ENCODE measurements at regions not wholly inside any gene's neighbourhood (a gene's known extent, or its start where the extent isn't known, plus 50 kb on each side); places are given as distances from the start of the nearest gene placed in this dataset.

DNA sequence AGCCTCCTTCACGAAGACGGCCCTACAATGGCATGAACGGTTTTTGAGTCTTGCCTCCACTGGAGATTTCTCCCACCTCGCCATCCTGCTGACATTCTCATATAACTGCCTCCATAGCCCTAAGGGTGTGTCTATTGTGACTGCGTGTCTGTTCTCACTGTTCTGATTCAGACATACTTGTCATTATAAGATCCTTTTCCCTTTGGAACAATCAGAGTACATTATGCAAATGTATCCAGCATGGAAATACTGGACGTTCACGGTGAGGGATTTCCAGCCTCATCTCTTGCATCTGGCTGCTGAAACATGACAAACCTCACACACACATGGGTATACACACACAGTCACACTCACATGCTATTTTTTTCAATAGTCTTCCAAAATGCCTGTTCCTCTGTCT lies 402.1 kb downstream of the DIRAS2 start:
- WGBS, 2 donors, result 89 to 95% methylated on average over 7 of the region's 7 CpGs
- Histone ChIP-seq H3K27me3 (ENCODE audit: control insufficient read depth in 3 of 3, insufficient read depth in 3 of 3, low read length in 2 of 3) (no peaks in the 10 kb centered on the region), H3K4me3 (no peak overlapping the region), H3K27ac (ENCODE audit: low read depth in 1 of 2, low read length in 1 of 2) (no peak overlapping the region), H3K9me3 (ENCODE audit: control insufficient read depth in 4 of 4, insufficient read depth in 3 of 4, low read length in 3 of 4) (no peaks in the 10 kb centered on the region), H3K36me3 (ENCODE audit: control insufficient read depth in 4 of 4, insufficient read depth in 4 of 4, low read length in 4 of 4) (no peaks in the 10 kb centered on the region), H3K9ac (ENCODE audit: insufficient read depth in 1 of 2, low read length in 2 of 2) (no peak overlapping the region), H3K4me1 (ENCODE audit: control insufficient read depth in 5 of 5, insufficient read depth in 5 of 5, low read length in 5 of 5) (no peaks in the 10 kb centered on the region)
- TF ChIP-seq, protein P1, sequence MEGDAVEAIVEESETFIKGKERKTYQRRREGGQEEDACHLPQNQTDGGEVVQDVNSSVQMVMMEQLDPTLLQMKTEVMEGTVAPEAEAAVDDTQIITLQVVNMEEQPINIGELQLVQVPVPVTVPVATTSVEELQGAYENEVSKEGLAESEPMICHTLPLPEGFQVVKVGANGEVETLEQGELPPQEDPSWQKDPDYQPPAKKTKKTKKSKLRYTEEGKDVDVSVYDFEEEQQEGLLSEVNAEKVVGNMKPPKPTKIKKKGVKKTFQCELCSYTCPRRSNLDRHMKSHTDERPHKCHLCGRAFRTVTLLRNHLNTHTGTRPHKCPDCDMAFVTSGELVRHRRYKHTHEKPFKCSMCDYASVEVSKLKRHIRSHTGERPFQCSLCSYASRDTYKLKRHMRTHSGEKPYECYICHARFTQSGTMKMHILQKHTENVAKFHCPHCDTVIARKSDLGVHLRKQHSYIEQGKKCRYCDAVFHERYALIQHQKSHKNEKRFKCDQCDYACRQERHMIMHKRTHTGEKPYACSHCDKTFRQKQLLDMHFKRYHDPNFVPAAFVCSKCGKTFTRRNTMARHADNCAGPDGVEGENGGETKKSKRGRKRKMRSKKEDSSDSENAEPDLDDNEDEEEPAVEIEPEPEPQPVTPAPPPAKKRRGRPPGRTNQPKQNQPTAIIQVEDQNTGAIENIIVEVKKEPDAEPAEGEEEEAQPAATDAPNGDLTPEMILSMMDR (IDR thresholded peaks at IDR 0.05; ENCODE audit: control extremely low read depth, extremely low read depth), result no peak
- DNase-seq (no peak), ATAC-seq (ENCODE audit: insufficient read depth, low FRiP score) (no peak)

GRCh38 chr9:90245661-90246060 lies 397.0 kb downstream of the DIRAS2 start:
- no peaks in the 10 kb centered on the region for H3K27me3 ChIP-seq (ENCODE audit: control insufficient read depth in 3 of 3, insufficient read depth in 3 of 3, low read length in 2 of 3)
- H3K27ac ChIP-seq (ENCODE audit: low read depth in 1 of 2, low read length in 1 of 2), result no peak overlapping the region
- H3K9me3 ChIP-seq (ENCODE audit: control insufficient read depth in 4 of 4, insufficient read depth in 3 of 4, low read length in 3 of 4), result peaks cover 0 to 3% (median 0%) of the 10 kb centered on the region in 4 donors
- no peak overlapping the region for H3K9ac ChIP-seq (ENCODE audit: insufficient read depth in 1 of 2, low read length in 2 of 2)
- 62 to 72% methylated on average over 3 of the region's 3 CpGs for WGBS, 2 donors
- DNase-seq, result no peak
- no peak overlapping the region for H3K4me3 ChIP-seq
- ATAC-seq (ENCODE audit: insufficient read depth, low FRiP score), result no peak
- TF ChIP-seq, protein P1 (IDR thresholded peaks at IDR 0.05; ENCODE audit: control extremely low read depth, extremely low read depth), result no peak
- H3K36me3 ChIP-seq (ENCODE audit: control insufficient read depth in 4 of 4, insufficient read depth in 4 of 4, low read length in 4 of 4), result no peaks in the 10 kb centered on the region
- no peaks in the 10 kb centered on the region for H3K4me1 ChIP-seq (ENCODE audit: control insufficient read depth in 5 of 5, insufficient read depth in 5 of 5, low read length in 5 of 5)

DNA sequence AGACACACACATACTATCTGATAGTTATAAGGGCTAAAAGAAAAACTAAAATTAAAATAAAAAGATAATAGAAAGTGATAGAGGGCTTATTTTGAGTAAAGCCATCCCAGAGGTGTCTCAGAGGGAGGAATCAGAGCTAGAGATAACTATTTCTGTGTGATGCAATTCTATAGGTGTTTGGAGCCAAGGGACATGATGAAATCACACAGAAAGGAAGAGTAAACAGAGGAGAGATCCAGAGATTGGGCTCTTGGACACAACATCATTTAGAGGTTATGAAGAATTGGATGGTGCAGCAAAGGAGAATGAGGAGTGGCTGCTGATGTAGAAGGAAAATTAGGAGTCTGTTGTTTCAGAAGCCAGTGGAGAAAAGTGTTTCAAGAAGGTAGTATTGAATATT lies 393.5 kb downstream of the DIRAS2 start:
- no peak for ATAC-seq (ENCODE audit: insufficient read depth, low FRiP score)
- no peak overlapping the region for H3K9ac ChIP-seq (ENCODE audit: insufficient read depth in 1 of 2, low read length in 2 of 2)

GRCh38 chr9:90251316-90251715 lies 391.3 kb downstream of the DIRAS2 start:
- DNase-seq (no peak), ATAC-seq (ENCODE audit: insufficient read depth, low FRiP score) (no peak)
- Histone ChIP-seq H3K4me1 (ENCODE audit: control insufficient read depth in 5 of 5, insufficient read depth in 5 of 5, low read length in 5 of 5) (no peaks in the 10 kb centered on the region), H3K4me3 (no peak overlapping the region), H3K27ac (ENCODE audit: low read depth in 1 of 2, low read length in 1 of 2) (no peak overlapping the region), H3K9ac (ENCODE audit: insufficient read depth in 1 of 2, low read length in 2 of 2) (no peak overlapping the region), H3K27me3 (ENCODE audit: control insufficient read depth in 3 of 3, insufficient read depth in 3 of 3, low read length in 2 of 3) (no peaks in the 10 kb centered on the region), H3K36me3 (ENCODE audit: control insufficient read depth in 4 of 4, insufficient read depth in 4 of 4, low read length in 4 of 4) (no peaks in the 10 kb centered on the region), H3K9me3 (ENCODE audit: control insufficient read depth in 4 of 4, insufficient read depth in 3 of 4, low read length in 3 of 4) (peaks cover 0 to 5% (median 0%) of the 10 kb centered on the region in 4 donors)
- TF ChIP-seq, protein P1 (IDR thresholded peaks at IDR 0.05; ENCODE audit: control extremely low read depth, extremely low read depth), result no peak

More for the DNA sequence above, 393.5 kb downstream of the DIRAS2 start:
- Histone ChIP-seq H3K27me3 (ENCODE audit: control insufficient read depth in 3 of 3, insufficient read depth in 3 of 3, low read length in 2 of 3) (no peaks in the 10 kb centered on the region), H3K36me3 (ENCODE audit: control insufficient read depth in 4 of 4, insufficient read depth in 4 of 4, low read length in 4 of 4) (no peaks in the 10 kb centered on the region), H3K27ac (ENCODE audit: low read depth in 1 of 2, low read length in 1 of 2) (no peak overlapping the region), H3K4me3 (no peak overlapping the region), H3K9me3 (ENCODE audit: control insufficient read depth in 4 of 4, insufficient read depth in 3 of 4, low read length in 3 of 4) (peaks cover 0 to 5% (median 2%) of the 10 kb centered on the region in 4 donors), H3K4me1 (ENCODE audit: control insufficient read depth in 5 of 5, insufficient read depth in 5 of 5, low read length in 5 of 5) (no peaks in the 10 kb centered on the region)
- TF ChIP-seq, protein P1 (IDR thresholded peaks at IDR 0.05; ENCODE audit: control extremely low read depth, extremely low read depth), result no peak
- DNase-seq, result no peak
